Left lung (tissue), 4 donors: ENCODE measurements at regions not wholly inside any gene's neighbourhood (a gene's known extent, or its start where the extent isn't known, plus 50 kb on each side); places are given as distances from the start of the nearest gene placed in this dataset.

ENCODE experiments used
- ATAC-seq: fragments of 200-7000 bp; cut with Tn5 transposase; one replicate; pipeline ENCODE4 v1.9.1; 2020; ENCODE audit warnings: moderate library complexity
- DNase-seq, 4 donors: peaks; one replicate each; pipeline ENCODE4 v3.0.0-alpha.2; 2013 to 2020
- H3K27ac ChIP-seq, 2 donors: fragments of 200-600 bp; sonication (generic) in 1 of 2; one replicate each; pipeline versions ENCODE4 v1.5.0 to v1.8.0; 2020 to 2021
- H3K27me3 ChIP-seq, 2 donors: fragments of 200-600 bp; sonication (generic) in 1 of 2; one replicate each; pipeline versions ENCODE4 v1.5.0 to v1.8.0; 2020 to 2021
- H3K36me3 ChIP-seq, 2 donors: fragments of 200-600 bp; sonication (generic) in 1 of 2; one replicate each; pipeline versions ENCODE4 v1.5.0 to v1.8.0; 2020 to 2021
- H3K4me1 ChIP-seq, 2 donors: fragments of 200-600 bp; one replicate each; pipeline ENCODE4 v1.8.0; 2021
- H3K4me3 ChIP-seq, 2 donors: fragments of 200-600 bp; sonication (generic) in 1 of 2; one replicate each; pipeline versions ENCODE4 v1.5.0 to v1.8.0; 2020 to 2021; ENCODE audit warnings: mild to moderate bottlenecking in 1 of 2
- H3K9me3 ChIP-seq, 2 donors: fragments of 200-600 bp; sonication (generic) in 1 of 2; one replicate each; pipeline versions ENCODE4 v1.5.0 to v1.8.0; 2020 to 2021
- intact Hi-C, 2 donors: fragments of 100-400 bp; cut with DNase I; formaldehyde crosslinking; loops; one replicate each; pipeline versions ENCODE4 v1.11.2 to v1.14.2; 2022
- TF ChIP-seq, protein P1 (sequence below), 2 donors: fragments of 200-600 bp; sonication (generic) in 1 of 2; IDR thresholded peaks; one replicate each; pipeline versions ENCODE4 v1.5.0 to v1.8.0; 2021; ENCODE audit warnings: antibody characterized with exemption in 2 of 2
- donor health status: DM: no; HTN: yes; CAD: no.
- donor health status: DM: no; HTN: no; CAD: no.

DNA sequence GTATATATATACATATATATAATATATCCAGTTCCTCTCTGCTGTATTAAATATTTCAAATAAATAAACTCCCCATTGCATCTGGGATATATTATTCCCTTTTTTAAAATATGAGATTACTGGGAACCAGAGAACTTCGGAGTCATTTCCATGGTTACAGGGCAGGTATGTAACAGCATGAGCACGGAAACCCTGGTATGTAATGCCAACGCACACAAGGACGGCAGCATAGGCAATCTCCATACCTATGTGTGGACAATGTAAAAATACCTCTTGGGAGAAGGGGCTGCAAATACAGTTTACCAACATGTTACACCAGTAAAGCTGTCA lies 62.8 kb downstream of the NUDT10 start:
- peak overlapping the region in 1 of 2 donors; percentile 29 for H3K4me3 ChIP-seq
- ATAC-seq, result peak; percentile 38
- intact Hi-C loops, result no loop called here

More for the DNA sequence above, 62.8 kb downstream of the NUDT10 start:
- Histone ChIP-seq H3K27me3 (peaks cover 9 to 18% of the 10 kb centered on the region in 2 donors), H3K36me3 (no peaks in the 10 kb centered on the region), H3K9me3 (no peaks in the 10 kb centered on the region), H3K27ac (no peak overlapping the region), H3K4me1 (no peaks in the 10 kb centered on the region)
- TF ChIP-seq, protein P1, sequence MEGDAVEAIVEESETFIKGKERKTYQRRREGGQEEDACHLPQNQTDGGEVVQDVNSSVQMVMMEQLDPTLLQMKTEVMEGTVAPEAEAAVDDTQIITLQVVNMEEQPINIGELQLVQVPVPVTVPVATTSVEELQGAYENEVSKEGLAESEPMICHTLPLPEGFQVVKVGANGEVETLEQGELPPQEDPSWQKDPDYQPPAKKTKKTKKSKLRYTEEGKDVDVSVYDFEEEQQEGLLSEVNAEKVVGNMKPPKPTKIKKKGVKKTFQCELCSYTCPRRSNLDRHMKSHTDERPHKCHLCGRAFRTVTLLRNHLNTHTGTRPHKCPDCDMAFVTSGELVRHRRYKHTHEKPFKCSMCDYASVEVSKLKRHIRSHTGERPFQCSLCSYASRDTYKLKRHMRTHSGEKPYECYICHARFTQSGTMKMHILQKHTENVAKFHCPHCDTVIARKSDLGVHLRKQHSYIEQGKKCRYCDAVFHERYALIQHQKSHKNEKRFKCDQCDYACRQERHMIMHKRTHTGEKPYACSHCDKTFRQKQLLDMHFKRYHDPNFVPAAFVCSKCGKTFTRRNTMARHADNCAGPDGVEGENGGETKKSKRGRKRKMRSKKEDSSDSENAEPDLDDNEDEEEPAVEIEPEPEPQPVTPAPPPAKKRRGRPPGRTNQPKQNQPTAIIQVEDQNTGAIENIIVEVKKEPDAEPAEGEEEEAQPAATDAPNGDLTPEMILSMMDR (IDR thresholded peaks at IDR 0.05), result no peak
- peak in 2 of 4 donors; percentile 4 to 6 for DNase-seq
